RWPE1 (cell line): ENCODE measurements at regions not wholly inside any gene's neighbourhood (a gene's known extent, or its start where the extent isn't known, plus 50 kb on each side); places are given as distances from the start of the nearest gene placed in this dataset.

ENCODE experiments used
- CTCF ChIA-PET: fragments of 350-600 bp; sonication (Branson Sonifier 250); formaldehyde crosslinking; extraction: SDS; loops from one replicate; lab custom pipeline; 2021; lab: Yijun Ruan, JAX
- POLR2A ChIA-PET: fragments of 400-600 bp; formaldehyde crosslinking; extraction: SDS; loops from one replicate; lab custom pipeline; 2020; ENCODE audit warnings: antibody characterized with exemption; ENCODE audit not compliant: low non-redundant PET; lab: Yijun Ruan, JAX
- DNase-seq: peaks from one replicate; pipeline ENCODE4 v3.0.0; 2012; ENCODE audit warnings: low spot score
- H3K27ac ChIP-seq: fragments of 450-650 bp; 2 replicates; pipeline ENCODE4 v1.5.1; 2017
- TF ChIP-seq, protein P1 (sequence below): fragments of 450-650 bp; conservative IDR thresholded peaks from 2 replicates; pipeline ENCODE4 v1.5.1; 2017; ENCODE audit warnings: low read depth, mild to moderate bottlenecking

DNA sequence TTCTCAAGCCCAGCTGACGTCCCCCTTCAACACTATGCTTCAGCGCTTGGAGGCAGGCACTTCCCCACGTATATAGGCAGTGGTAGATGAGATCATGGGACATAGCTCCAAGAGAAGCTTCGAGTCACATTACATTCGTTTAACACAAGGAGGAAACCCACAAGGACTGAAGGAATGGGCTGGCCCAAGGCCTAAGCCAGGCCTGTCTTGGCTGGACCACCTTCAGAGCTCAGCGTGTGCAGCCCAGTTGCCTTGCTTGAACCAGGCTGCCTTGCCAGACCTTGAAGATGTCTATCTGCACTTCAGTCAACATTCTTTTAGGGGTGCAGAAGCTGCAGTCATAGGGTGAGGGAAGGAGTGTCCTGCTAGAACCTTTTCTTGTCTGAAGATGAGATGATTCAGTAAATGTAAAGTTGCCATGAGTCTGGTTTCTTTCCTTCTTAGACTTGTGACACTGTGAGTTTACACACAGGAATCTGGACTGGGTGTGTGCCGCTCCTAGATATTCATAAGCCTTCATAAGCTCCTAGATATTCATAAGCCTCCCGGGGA, 144.1 kb upstream of the RBPJ start:
- peak overlapping the region; percentile 46; the same call in 1 of the 2 replicates for H3K27ac ChIP-seq
- DNase-seq = peak; percentile 11
- ChIA-PET CTCF (no interaction called here), POLR2A (no interaction called here)
- TF ChIP-seq, protein P1, sequence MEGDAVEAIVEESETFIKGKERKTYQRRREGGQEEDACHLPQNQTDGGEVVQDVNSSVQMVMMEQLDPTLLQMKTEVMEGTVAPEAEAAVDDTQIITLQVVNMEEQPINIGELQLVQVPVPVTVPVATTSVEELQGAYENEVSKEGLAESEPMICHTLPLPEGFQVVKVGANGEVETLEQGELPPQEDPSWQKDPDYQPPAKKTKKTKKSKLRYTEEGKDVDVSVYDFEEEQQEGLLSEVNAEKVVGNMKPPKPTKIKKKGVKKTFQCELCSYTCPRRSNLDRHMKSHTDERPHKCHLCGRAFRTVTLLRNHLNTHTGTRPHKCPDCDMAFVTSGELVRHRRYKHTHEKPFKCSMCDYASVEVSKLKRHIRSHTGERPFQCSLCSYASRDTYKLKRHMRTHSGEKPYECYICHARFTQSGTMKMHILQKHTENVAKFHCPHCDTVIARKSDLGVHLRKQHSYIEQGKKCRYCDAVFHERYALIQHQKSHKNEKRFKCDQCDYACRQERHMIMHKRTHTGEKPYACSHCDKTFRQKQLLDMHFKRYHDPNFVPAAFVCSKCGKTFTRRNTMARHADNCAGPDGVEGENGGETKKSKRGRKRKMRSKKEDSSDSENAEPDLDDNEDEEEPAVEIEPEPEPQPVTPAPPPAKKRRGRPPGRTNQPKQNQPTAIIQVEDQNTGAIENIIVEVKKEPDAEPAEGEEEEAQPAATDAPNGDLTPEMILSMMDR = no peak

DNA sequence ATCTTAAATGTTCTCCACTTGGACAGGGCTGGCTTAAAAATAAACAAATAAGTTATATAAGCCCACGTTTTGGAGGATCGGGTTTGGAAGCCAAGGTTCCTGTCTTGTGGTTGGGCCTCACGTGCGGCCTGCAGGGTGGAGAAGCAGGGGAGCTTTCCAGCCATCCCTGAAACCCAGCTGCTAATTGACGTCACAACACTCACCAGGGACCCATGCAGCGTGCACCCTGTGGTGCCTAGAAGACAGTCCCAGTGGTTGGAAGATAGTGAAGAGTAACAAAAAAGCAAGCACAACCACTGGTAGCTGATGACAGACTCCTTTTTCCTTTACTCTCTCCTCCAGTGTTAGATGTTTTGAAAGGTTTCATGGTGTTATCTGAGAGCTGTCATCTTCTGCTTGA, 142.0 kb upstream of the RBPJ start:
- DNase-seq = no peak
- ChIA-PET POLR2A (no interaction called here), CTCF (interaction anchor here (0.8 kb wide), 1 partner anchor 14 kb away, joined by 4 read pairs; no protein-coding TSS in a partner anchor)
- TF ChIP-seq, protein P1 = no peak
- no peak overlapping the region for H3K27ac ChIP-seq

DNA sequence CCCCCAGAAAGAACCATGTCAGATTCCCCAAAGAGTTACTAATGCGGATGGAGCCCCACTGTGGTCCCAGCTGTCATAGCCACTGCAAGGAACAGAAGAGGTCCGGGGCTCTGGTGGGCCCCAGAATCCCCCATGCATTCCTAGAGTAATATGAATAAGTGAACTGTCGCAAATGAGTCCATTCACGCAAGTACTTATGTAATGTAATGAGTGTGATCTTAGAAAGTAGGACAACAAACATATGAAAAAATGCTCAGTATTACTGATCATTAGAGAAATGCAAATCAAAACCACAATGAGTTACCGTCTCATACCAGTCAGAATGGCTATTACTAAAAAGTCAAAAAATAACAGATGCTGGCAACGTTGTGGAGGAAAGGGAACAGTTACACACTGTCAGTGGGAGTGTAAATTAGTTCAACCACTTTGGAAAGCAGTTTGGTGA, 141.5 kb upstream of the RBPJ start:
- ChIA-PET POLR2A (no interaction called here), CTCF (interaction anchor here (0.8 kb wide), 1 partner anchor 13 kb away, joined by 4 read pairs; no protein-coding TSS in a partner anchor)
- H3K27ac ChIP-seq = no peak overlapping the region
- no peak for DNase-seq
- TF ChIP-seq, protein P1 = no peak

DNA sequence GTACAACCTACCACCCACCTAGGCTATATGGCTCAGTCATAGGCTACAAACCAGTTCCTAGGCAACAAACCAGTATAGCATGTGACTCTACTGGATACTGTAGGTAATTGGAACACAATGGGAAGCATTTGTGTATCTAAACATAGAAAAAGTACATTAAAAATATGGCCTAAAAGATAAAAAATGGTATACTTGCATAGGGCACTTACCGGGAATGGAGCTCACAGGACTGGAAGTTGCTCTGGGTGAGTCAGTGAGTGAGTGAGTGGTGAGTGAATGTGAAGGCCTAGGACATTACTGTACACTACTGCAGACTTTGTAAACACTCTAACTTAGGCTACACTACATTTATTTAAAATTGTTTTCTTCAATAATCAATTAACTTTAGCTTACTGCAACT, 139.2 kb upstream of the RBPJ start:
- DNase-seq = no peak
- ChIA-PET CTCF (interaction anchor here (0.6 kb wide), 1 partner anchor 10 kb away, joined by 5 read pairs; no protein-coding TSS in a partner anchor), POLR2A (no interaction called here)
- TF ChIP-seq, protein P1 = no peak
- H3K27ac ChIP-seq = no peak overlapping the region

DNA sequence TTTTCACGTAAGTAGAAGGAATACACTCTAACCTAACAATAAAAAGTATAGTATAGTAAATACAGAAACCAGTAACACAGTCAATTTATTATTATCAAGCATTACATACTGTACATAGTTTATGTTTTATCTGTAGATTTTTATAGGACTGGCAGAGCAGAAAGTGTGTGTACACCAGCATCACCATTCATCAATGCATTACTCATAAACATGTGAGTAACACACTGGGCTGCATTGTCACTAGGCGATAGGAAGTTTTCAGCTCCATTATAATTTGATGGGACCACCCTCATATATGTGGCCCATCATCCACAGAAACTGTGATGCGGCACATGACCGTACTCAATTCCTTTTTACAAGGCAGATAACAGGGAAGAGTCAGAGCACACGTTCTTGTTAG, 137.8 kb upstream of the RBPJ start:
- CTCF ChIA-PET = no interaction called here
- POLR2A ChIA-PET = no interaction called here
- no peak overlapping the region for H3K27ac ChIP-seq
- peak; percentile 20 for DNase-seq
- TF ChIP-seq, protein P1 = no peak

DNA sequence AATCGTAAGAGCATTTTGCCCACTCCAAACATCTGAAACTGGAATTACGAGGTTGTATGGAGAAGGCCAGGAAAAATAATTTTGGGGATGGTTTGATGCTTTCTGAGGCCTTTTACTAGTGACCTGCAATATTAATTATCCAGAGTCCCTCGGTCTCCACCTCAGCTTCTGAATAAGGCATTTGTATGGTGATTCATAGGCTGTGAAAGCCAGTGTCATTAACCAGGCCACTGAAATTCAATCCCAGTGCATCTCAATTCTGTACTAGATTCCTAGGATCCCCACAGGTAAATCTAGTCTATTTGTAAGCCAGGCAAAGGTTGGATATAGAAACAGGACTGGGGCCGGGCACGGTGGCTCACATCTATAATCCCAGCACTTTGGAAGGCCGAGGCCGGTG, 135.4 kb upstream of the RBPJ start:
- TF ChIP-seq, protein P1 = no peak
- POLR2A ChIA-PET = no interaction called here
- no peak for DNase-seq
- no peak overlapping the region for H3K27ac ChIP-seq
- CTCF ChIA-PET = no interaction called here
